Ishikawa (cell line): ENCODE measurements at regions not wholly inside any gene's neighbourhood (a gene's known extent, or its start where the extent isn't known, plus 50 kb on each side); places are given as distances from the start of the nearest gene placed in this dataset.

Source experiments
- CEBPB ChIP-seq: IDR thresholded peaks from 2 replicates; pipeline ENCODE4 v1.6.1; 2012
- CREB1 ChIP-seq: IDR thresholded peaks from 2 replicates; pipeline ENCODE4 v1.6.1; 2012; ENCODE audit warnings: low read depth
- EGR1 ChIP-seq: IDR thresholded peaks from 2 replicates; pipeline ENCODE4 v1.6.1; 2012
- EP300 ChIP-seq: IDR thresholded peaks from 2 replicates; pipeline ENCODE4 v1.6.1; 2012; ENCODE audit warnings: borderline replicate concordance
- FOXM1 ChIP-seq: IDR thresholded peaks from 2 replicates; pipeline ENCODE4 v1.6.1; 2012; ENCODE audit warnings: low read depth, borderline replicate concordance
- MAX ChIP-seq: IDR thresholded peaks from 2 replicates; pipeline ENCODE4 v1.6.1; 2012
- NFIC ChIP-seq: IDR thresholded peaks from 2 replicates; pipeline ENCODE4 v1.6.1; 2012
- RAD21 ChIP-seq: IDR thresholded peaks from 2 replicates; pipeline ENCODE4 v1.6.1; 2012; ENCODE audit warnings: low read depth
- REST ChIP-seq: IDR thresholded peaks from 2 replicates; pipeline ENCODE4 v1.6.1; 2012; ENCODE audit warnings: low read depth, mild to moderate bottlenecking
- TAF1 ChIP-seq: IDR thresholded peaks from 2 replicates; pipeline ENCODE4 v1.6.1; 2012; ENCODE audit warnings: low read depth, mild to moderate bottlenecking
- TCF12 ChIP-seq: IDR thresholded peaks from 2 replicates; pipeline ENCODE4 v1.6.1; 2012; ENCODE audit warnings: low read depth
- TEAD4 ChIP-seq: IDR thresholded peaks from 2 replicates; pipeline ENCODE4 v1.6.1; 2012
- USF1 ChIP-seq: IDR thresholded peaks from 2 replicates; pipeline ENCODE4 v1.6.1; 2012
- YY1 ChIP-seq: IDR thresholded peaks from 2 replicates; pipeline ENCODE4 v1.6.1; 2012; ENCODE audit warnings: low read depth
- ZBTB7A ChIP-seq: IDR thresholded peaks from 2 replicates; pipeline ENCODE4 v1.6.1; 2012; ENCODE audit warnings: low read depth

- TF ChIP-seq CREB1 (no peak), CEBPB (peak; percentile 31; the same call in 1 of the 2 replicates), YY1 (no peak), TAF1 (no peak), TCF12 (peak; percentile 62), FOXM1 (no peak), MAX (0 out of 2 replicates have a peak, but pooled peaks have one; percentile 19), ZBTB7A (no peak), EP300 (peak; percentile 60), TEAD4 (peak; percentile 3; the same call in 1 of the 2 replicates), EGR1 (no peak), NFIC (peak; percentile 63), REST (no peak), RAD21 (0 out of 2 replicates have a peak, but pooled peaks have one; percentile 2), USF1 (no peak)
These were observed 654.7 kb upstream of the ZWINT start for GRCh38 chr10:57015595-57016318.

- TF ChIP-seq CEBPB (no peak), YY1 (no peak), MAX (no peak), TAF1 (no peak), TCF12 (no peak), RAD21 (no peak), FOXM1 (no peak), CREB1 (no peak), USF1 (no peak), EP300 (no peak), REST (no peak), NFIC (no peak), ZBTB7A (no peak), TEAD4 (no peak), EGR1 (no peak)
These were observed 654.1 kb upstream of the ZWINT start for GRCh38 chr10:57015187-57015586.

- TF ChIP-seq FOXM1 (no peak), ZBTB7A (no peak)
These were observed 653.7 kb upstream of the ZWINT start for GRCh38 chr10:57014758-57015157.

- TF ChIP-seq ZBTB7A (no peak), USF1 (no peak), EGR1 (no peak), FOXM1 (no peak), NFIC (no peak), CEBPB (peak; percentile 24; the same call in 1 of the 2 replicates), RAD21 (no peak)
These were observed 647.1 kb upstream of the ZWINT start for GRCh38 chr10:57008189-57008588.

- no peak for TF ChIP-seq EGR1
- TF ChIP-seq TCF12 = no peak
- TF ChIP-seq RAD21 = no peak
- TF ChIP-seq CREB1 = no peak
- no peak for TF ChIP-seq USF1
- TF ChIP-seq CEBPB = no peak
- TF ChIP-seq TEAD4 = no peak
These were observed 630.6 kb upstream of the ZWINT start for GRCh38 chr10:56991591-56992069.
